Cerebellar cortex (tissue), 1 donor: ENCODE measurements at regions not wholly inside any gene's neighbourhood (a gene's known extent, or its start where the extent isn't known, plus 50 kb on each side); places are given as distances from the start of the nearest gene placed in this dataset.
A peak's percentile ranks its signal among the peaks of the same experiment; 100 is the strongest.
"Not testable (repeated sequence)": the region's sequence is repeated elsewhere in the genome, so short reads cannot be mapped to it uniquely, and the experiment has no call there.

Experiments
- DNase-seq: peaks from one replicate; pipeline ENCODE4 v3.0.0-alpha.2; 2015; ENCODE audit warnings: low spot score

DNA sequence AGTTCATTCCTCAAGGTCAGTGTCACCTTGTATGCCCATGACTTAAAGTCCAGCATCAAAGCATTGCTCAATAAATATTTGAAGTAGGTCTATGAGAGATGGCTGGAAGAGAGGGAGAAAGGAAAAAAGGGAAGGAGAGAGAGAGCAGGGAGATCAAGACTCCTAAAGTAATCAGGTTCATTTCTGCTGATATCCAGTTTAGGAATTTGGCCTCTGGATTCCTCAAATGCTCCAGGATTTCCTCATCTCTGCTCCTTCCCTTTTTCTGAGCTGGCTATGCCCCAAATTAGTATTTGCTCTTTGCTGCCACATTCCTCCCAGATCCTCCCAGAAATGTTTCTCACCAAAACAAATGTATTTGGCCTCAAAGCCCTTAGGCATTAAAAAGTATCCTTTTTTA is 739.4 kb upstream of the CHAC2 start:
- DNase-seq, result no peak

DNA sequence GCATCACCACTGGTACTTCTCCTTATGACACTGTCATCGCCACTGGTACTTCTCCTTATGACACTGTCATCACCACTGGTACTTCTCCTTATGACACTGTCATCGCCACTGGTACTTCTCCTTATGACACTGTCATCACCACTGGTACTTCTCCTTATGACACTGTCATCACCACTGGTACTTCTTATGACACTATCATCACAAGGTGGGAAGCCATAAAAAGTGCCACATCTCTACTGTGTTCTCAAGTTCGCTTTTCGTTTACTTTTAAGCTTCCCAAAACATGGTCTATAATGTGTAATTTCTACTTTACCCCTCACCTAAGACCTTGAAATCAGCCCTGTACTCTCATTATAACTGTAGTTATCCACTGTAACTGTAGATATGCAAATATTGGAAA is 745.4 kb upstream of the CHAC2 start:
- not testable (repeated sequence) for DNase-seq

DNA sequence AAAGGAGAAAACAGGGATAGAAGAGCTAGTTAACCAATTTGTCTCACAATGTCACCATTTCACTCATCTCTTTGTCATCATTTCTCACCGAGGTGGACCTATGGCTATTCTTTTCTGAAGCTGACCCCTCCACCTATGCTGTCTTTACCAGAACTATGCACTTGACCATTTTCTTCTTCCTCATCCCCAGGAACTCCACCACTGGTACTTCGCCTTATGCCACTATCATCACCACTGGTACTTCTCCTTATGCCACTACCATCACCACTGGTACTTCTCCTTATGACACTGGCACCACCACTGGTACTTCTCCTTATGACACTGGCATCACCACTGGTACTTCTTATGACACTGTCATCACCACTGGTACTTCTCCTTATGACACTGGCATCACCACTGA is 745.8 kb upstream of the CHAC2 start:
- no peak for DNase-seq

DNA sequence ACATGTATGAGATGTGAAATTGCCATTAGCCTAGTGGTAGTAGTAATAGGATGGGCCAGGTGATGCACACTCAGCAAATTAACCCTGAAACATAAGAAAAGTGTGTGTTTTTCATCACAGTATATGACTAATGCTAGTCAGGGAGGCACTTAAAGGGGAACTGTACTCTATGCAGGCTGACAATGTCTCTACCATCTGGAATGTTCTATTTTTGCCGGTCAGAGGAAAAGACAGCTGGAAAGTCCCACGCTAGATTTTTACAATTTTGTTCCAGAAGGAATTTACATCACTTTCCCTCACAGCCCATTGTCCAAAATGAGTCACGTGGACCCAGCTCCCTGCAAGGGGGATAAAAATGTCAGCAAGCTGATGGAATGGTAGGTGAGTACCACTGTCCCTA is 746.3 kb upstream of the CHAC2 start:
- DNase-seq, result no peak

DNA sequence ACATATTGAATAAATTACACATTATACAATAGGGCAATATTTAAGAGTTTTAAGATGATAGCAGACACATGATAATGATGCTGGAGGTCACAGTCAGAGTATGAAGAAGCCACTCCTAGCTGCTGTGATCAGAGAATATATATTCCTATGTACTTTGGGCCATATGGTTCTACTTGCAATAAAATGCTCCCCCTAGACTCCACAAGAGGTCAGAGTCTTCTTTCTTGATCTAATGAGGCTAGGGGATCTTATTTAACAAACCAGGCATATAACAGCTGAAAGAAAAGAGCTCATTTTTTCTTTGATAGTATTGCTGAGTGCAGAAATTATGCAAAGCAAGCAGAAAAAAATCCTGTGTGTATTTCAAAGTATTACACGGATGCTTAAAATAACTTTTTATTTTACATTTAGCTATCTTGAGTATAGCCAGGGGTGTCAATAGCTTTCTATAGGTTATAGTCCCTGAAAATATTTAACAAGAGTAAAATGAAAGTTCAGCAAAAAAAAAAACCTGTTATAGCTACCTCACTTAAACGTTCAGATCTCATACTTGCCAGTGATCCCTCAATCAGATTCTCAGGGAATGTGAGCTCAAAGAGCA is 748.7 kb upstream of the CHAC2 start:
- DNase-seq, result no peak

DNA sequence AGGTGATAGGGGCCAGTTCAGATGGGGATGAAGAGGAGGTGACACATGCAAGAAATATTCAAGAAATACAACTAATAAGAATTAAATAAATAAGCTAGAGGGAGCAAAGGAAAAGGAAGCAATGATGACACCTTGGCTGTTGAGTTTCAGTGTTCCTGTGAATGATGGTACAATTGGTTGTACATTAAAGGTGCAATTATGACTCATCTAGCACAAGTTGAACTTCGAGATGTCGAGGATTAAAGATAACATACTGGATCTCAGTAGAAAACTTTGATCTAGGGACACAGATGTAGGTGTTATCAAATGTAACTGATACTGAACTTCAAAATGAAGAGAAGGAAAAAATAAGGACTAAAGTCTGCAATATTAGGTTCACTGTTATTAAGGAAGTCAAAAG is 760.6 kb upstream of the CHAC2 start:
- DNase-seq, result no peak

DNA sequence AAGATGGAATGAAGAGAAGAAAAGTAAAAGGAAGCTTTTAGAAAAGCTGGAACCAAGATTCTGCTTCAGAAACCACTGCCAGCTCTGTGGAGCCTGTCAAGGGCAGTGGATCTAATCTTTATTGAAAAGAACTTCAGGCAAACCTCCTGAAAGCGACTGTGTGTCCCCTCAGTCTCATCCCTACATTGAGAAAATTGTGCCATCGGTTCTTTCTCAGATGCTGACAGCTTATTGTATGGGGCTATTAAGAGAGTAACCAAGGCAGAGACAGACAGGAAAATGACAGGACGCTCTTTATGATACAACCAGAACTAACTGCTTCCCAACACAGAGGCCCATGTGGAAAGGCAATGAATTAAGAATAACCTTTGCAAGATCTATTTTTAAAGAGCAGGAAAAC is 763.2 kb upstream of the CHAC2 start:
- DNase-seq, result no peak

DNA sequence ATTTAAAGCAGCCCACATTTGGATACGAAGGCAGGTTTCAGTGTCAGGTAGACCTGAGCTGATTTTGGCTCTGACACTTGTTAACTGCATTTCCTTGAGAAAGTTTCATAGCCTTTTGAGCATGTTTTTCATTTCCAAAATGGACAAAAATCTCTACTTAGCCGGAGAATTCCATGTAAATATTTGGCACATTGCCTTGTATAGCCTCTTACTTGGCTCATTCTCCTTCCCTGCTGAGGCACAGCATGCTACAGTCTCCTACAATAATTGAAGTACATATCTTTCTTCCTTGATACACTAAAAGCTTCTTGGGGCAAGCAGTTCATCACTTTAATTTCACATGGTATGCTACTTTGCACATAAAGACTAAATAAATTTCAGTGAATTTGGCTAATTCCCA is 772.2 kb upstream of the CHAC2 start:
- DNase-seq, result no peak

DNA sequence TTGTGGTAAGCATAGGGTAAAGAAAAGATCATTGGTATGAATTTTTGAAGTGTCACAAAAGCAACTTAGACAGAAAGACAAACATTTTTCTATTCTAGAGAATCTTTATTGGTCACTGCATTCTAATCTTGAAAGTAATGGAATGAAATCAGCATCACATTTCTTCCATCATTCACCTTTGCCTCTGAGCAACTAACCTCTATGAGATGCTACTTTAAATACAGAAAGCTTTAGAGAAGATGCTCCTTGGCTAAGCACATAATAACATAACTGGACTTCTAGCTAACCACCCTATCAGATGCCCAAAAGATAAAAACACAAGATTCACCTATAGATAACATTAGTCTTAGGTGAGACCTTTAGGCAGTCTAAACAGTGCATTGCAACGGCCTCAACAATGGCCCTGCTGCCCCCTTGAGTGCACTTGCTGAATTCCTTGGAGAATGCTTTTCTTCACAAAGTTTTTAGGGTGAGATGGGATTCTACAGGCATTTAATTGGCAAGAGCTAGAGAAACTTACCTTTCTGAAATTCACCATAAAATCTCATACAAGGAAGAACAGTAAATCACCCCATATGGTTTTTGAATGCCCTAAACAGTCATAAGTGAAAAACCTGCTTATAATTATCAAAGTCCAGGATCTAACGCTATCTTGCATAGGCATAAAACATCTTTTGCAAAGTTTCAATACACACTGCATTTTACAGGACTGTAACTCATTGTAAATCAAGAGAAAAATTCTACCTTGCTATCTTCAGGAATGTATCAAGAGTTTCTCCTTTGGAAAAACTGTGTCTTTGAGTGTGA is 791.3 kb upstream of the CHAC2 start:
- peak; percentile 36 for DNase-seq

DNA sequence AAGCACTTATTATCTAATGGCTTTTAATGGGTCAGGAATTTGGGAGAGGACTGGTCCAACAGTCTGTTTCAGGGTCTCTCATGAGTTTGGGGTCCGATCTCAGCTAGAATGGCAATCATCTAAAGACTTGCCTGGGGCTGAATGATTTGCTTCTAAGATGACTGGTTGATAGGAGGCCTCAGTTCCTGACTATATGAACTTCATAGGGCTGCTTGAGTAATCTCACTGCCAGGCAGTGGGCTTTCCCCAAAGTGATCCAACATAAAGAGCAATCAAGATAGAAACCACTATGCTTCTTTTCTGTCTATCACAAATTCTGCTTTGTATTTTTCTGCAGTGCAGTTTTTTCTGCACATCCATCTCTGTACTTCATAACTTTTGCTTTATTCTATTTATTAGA is 793.5 kb upstream of the CHAC2 start:
- DNase-seq, result no peak

DNA sequence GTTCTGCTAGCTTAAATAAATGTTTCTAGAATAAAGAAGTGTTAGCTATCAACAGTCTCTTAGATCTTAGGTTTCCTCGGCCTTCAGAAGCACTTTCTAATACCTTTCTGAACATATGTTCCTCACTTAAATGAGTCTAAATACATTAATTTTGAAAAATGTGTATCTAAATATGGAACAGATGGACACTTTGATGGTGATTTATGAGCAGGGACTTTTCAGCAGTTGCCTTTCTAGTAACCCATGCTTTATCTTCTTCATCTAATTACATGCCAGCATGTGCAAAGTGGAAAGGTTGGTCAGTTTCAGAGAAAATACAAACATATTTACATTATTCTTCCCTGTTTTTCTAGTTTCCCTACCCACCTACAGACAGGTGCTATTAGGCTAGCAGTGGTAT is 797.0 kb upstream of the CHAC2 start:
- DNase-seq, result no peak

DNA sequence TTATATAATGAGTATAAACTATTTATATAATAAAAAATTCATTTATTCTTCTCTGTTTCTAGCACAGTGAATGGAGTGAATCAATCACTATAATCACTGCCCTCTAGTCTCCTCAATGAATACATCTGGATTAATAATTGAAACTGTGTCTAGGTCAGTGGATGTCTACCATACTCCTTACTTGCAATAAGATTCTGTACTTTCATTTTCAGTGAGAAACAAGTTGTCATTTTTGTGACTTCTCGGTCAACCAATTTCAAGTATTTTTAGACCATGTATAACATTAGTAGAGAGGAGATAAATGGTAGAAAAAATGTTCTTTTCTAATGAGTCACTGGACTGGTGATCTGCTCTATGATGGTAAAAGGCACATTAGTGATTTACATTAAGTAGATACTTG is 799.6 kb upstream of the CHAC2 start:
- no peak for DNase-seq

DNA sequence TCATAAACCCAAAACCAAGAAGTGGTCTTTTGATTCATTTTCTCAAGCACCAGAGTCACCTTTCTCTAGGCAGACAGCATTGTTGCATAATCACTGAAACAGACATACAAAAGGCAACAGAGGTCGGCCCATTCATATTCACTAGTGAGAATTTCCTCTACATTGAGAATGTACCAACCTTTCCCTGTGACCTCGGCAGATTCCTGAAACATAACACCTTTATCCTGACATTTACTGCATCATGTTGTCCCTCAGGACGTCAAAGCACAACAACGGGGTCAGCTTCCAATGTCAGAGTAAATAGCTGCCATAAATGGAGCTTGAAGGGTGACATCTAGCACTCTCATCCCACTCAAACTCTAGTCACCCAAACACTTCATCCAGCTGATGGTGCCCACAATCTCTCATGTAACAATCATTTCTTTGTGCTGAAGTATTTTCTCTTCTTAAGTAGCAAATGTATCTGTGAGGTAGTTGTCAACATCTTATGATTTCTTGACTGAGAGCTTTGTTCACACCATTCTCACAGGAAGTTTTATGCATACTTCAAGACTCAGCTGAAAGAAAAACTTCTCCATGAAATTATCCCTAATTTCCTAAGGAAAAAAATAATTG is 802.6 kb upstream of the CHAC2 start:
- DNase-seq, result no peak

DNA sequence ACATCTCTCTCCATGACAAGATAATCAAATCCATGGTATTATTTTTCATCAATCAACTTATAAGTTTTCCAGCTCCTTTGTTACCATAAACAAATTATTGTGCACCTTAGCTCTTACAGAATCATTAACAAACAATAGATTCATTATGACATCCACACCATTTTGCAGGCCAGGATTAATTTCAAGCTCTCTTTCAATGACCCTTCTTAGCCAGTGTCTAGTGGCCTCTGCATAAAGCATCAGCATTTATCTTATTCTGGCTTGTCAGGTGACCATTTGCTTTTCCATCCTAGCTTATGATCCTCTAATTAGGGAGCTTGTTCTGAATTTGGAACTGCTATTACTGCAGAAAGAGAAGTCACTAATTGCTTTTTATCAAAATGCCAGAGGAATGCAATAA is 806.2 kb upstream of the CHAC2 start:
- DNase-seq, result no peak

DNA sequence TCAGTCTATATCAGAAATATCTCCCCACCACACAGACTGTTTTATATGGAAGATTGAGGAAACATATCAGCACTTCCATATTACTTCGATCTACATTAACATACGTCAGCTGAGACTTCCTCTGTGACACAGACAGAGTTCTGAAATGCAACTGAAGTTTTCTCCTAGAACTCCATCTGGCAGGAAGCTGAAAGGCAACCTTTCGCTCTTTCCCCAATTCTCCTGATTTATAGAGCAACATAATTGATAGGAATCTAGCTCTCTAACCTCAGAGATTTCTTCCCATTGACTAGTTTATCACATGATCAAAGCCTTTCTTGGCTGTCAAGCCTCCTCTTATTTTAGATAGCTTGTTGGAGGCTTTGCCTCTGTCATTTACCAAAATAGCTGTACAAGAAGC is 806.7 kb upstream of the CHAC2 start:
- no peak for DNase-seq

DNA sequence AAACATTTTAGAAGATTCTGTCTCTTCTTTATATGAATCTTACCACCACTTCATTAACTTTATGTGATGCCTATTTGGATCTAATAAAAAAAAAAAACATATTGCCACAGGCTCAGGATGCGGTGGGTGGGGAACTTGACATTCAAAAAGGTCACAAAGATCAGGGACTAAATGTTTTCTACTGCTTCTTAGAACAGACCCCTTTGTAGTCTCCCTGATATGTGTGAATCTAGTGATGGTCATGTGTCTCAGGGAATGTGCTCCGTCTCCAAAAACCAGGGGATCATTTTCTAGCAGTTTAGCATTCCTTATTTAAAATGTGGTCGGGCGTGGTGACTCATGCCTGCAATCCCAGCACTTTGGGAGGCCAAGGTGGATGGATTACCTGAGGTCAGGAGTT is 807.8 kb upstream of the CHAC2 start:
- no peak for DNase-seq

DNA sequence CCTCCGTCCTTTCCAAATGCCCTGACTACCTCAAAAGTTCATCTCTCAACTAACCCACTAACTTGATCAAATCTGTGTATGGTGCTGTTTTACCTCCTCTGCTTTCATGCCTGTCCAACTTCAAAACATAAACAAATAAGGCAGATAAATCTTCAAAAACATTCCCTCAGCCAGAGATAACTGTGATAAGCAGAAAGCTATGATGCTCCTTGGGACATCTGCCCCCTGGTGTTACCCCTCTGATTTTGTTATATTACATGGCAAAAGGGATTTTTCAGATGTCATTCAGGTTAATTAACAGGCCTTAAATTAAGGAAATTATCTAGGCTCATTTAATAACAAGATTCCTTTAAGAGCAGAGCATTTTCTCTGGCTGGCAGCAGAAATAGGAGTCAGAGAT is 810.8 kb upstream of the CHAC2 start:
- DNase-seq, result no peak

DNA sequence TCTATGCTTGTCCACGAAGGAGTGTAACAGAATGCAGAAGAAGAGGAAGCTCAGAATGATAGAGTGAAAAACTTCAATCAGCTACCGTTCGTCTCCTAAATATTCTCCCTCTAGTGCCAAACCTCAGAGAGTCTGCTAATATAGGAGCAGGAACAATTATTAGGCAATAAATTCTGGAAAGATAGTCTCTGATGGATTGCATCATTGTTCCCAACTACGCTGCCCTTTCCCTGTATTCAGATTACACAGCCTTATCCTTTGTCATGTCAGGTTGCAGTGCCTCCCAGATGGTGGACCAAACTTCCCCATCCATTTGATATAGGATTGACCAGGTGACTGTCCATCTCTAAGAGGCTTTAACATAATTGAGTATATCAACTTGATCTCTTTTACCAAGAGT is 811.5 kb upstream of the CHAC2 start:
- DNase-seq, result no peak

DNA sequence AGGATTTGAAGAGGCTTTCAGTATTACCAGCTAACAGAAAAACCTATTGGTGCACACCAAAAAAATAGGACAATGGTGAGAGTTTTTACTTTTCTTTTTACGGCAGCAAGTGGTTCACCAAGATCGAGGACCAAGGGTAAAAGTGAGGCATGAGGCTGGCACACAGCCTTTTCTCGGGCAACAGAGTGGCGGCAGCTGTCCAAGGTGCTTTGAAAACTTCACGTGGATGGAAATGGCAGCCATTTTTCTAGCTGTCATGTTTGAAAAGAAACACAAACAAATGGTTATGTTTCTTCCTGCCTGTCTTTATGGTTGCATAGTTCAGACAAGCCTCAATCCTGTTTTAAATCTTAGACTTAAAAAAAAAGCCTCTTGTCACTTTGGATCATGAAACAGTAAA is 812.5 kb upstream of the CHAC2 start:
- no peak for DNase-seq

DNA sequence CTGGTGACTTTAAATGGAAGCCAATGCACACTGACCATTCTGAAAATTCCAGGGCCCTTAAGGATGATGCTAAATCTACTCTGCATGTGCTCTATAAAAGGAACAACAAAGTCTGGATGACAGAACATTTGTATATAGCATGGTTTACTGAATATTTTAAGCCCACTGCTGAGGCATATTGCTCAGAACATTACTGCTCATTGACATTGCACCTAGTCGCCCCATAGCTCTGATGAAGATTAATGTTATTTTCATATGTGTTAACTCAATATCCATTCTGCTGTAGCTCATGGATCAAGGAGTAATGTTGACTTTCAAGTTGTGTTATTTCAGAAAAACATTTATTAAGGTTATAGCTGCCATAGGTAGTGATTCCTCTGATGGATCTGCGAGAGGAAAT is 827.5 kb upstream of the CHAC2 start:
- DNase-seq, result no peak

DNA sequence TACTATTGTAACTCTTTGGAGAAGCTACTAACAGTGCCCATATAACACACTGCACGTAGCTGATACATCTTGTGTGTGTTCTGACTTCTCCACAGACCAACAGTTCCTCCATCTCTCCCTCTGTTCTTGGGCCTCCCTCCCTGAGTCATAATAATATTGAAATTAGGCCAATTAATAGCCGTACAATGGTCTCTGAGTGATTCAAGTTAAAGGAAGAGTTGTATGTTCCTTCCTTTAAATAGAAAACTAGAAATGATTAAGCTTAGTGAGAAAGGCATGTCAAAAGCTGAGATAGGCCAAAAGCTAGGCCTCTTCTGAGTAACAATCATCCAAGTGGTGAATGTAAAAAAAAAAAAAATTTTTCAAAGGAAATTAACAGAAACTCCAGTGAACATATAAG is 828.4 kb upstream of the CHAC2 start:
- no peak for DNase-seq

DNA sequence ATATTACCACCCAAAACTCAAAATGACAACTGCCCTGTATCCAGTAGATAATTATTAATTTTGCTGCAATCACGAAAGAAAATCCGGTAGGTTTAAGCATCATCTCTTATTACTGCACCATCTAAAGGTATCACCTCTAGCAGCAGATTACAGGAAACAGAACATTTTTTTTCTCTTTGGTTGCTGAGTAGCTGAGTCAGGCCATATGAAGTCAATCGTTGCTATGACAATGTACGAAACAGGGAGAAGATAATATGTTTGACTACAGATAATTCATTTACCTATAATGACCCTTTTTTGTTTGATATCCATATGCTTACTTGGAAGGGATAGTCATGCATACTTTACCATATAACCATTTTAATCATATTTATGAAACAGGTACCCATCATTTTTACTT is 831.6 kb upstream of the CHAC2 start:
- no peak for DNase-seq

DNA sequence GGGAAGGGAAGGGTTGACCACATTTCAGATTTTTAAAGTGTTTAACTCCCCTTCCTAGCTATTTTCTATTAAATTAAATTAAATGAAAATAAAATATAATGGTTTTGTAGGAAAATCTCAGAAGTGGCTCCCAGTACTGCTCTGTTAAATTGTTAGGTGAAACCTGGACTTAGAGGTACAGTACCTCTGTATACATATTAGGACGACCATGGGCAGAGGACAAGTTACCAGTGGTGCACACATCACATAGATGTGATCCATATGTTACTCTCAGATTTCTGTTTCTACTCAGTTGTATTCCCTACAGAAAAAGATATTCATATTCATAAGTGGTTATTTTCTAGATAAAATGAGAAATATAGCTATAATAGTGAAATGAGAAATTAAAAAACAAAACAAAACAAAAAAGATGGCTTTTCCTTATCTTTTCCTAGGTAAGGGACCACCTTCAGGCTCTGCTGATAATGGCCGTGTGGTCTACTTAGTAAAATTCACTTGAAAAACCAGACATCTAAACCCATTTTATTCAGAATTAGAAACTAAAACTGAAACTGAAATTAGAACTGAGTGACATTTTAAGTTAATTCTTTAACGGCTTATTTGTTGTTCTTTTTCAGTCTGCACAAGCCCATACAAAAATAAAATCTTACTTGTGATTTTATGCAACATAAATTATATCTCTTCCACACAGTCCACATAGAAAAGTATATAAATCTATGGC is 832.5 kb upstream of the CHAC2 start:
- no peak for DNase-seq
